ENCODE measurements at regions not wholly inside any gene's neighbourhood (a gene's known extent, or its start where the extent isn't known, plus 50 kb on each side); places are given as distances from the start of the nearest gene placed in this dataset.

DNA sequence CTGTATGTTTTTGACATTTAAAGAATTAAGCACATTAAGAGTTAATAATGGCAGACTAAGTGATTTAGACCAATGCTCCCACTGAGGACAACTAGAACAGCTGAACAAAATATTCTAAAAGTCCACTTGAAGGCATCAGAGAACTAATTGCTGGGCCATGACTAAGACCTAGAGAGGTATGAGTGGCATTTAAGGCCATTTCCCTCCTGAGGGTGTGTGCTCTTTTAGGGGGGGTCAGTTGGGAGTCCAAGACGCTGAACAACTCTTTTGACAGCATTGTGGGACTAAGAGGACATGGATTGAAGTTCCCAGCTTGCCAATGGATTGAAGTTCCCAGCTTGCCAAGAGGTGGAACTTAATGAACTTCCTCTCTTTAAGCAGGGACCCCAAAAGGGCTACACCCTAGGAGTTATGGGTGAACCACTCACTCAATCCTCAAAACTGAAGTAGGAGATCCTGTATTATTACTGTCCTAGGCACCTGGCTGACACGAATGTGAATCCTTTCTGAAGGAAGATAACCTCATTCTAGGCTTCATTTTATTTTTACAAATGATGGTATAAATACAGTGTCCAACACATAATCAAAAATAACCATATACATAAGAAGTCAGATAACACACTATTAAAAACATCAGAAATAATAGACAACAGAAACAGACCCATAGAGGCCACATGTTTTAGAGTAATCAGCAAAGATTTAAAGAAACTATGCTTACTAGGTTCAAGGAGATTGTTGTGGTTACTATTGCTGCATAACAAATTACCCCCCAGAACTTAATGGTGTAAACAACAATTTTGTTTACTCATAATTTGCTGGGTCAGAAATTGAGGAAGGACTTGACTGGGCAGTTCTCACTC, 175.1 kb downstream of the VEGFA start:
- no peak overlapping the region for H3K4me3 ChIP-seq (ENCODE audit: low read depth, low read length)
- no peak overlapping the region for H3K27ac ChIP-seq (ENCODE audit: low read depth, low read length)
- peaks cover 3% of the 10 kb centered on the region for H3K36me3 ChIP-seq (ENCODE audit: insufficient read depth, low read length)
- no peaks in the 10 kb centered on the region for H3K4me1 ChIP-seq (ENCODE audit: control insufficient read depth, insufficient read depth, low read length, unreplicated experiment)
- no peak overlapping the region for H2AFZ ChIP-seq (ENCODE audit: low read length, unreplicated experiment)
- H3K27me3 ChIP-seq (ENCODE audit: insufficient read depth, low read length), result no peaks in the 10 kb centered on the region
- no peaks in the 10 kb centered on the region for H3K79me2 ChIP-seq (ENCODE audit: control insufficient read depth, insufficient read depth, low read length, unreplicated experiment)

DNA sequence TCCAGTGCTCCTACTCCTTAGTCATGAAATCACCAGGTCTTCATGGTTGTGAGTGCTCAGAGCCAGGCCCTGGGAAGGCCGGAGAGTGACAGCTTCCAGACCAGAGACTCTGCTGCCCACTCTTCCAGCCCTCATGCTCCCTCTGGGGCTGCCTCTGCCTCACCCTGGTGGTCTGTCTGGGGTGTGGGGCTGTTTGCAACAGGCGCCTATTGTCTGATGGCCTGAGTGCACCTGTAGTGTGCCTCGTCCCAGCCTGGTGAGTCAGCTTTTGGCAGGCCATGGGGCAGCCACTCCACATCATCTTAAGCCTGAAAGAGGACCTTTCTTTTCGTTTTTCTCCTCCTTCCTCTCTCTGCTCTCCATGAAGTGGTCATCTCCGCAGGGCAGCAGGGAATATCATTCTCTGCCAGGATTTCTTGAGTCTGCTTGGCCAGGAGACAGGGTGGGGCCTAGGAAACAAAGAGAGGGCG, 173.8 kb downstream of the VEGFA start:
- Histone ChIP-seq H3K36me3 (ENCODE audit: insufficient read depth, low read length) (peaks cover 3% of the 10 kb centered on the region), H3K4me3 (ENCODE audit: low read depth, low read length) (no peak overlapping the region), H3K27ac (ENCODE audit: low read depth, low read length) (no peak overlapping the region), H2AFZ (ENCODE audit: low read length, unreplicated experiment) (no peak overlapping the region), H3K27me3 (ENCODE audit: insufficient read depth, low read length) (no peaks in the 10 kb centered on the region), H3K79me2 (ENCODE audit: control insufficient read depth, insufficient read depth, low read length, unreplicated experiment) (no peaks in the 10 kb centered on the region), H3K4me1 (ENCODE audit: control insufficient read depth, insufficient read depth, low read length, unreplicated experiment) (no peaks in the 10 kb centered on the region)

DNA sequence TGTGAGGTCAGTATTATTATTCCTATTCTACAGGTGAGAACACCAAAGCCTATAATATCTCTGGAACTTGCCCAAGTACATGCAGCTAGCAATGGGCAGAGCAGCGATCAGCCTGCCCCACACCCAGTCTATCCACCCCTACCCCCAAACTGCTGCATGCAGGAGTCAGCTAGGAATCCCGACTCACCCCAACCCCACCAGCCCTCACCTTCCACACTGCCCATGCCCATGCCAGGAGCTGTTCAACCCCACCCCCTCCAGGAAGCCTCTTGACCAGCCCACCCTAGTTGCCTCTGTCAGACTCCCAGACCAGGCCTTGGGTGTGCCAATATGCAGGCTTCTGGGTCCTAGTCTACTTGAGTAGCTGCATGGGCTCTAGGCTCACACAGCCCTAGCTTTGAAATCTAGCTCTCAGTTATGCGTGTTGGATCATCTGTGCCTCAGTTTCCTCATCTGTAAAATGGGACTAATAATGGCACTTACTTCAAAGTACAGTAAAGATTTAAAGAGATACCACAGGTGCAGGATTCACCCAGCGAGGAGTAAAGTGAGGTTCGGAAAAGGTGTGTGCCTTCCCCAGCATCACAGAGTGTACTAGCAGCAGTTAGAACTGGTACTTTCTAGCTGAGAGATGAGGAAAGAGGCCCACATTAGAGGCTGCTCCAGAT, 173.2 kb downstream of the VEGFA start:
- no peaks in the 10 kb centered on the region for H3K4me1 ChIP-seq (ENCODE audit: control insufficient read depth, insufficient read depth, low read length, unreplicated experiment)
- H3K79me2 ChIP-seq (ENCODE audit: control insufficient read depth, insufficient read depth, low read length, unreplicated experiment), result no peaks in the 10 kb centered on the region
- H3K36me3 ChIP-seq (ENCODE audit: insufficient read depth, low read length), result peaks cover 3% of the 10 kb centered on the region
- no peaks in the 10 kb centered on the region for H3K27me3 ChIP-seq (ENCODE audit: insufficient read depth, low read length)
- no peak overlapping the region for H3K27ac ChIP-seq (ENCODE audit: low read depth, low read length)
- no peak overlapping the region for H2AFZ ChIP-seq (ENCODE audit: low read length, unreplicated experiment)
- no peak overlapping the region for H3K4me3 ChIP-seq (ENCODE audit: low read depth, low read length)

DNA sequence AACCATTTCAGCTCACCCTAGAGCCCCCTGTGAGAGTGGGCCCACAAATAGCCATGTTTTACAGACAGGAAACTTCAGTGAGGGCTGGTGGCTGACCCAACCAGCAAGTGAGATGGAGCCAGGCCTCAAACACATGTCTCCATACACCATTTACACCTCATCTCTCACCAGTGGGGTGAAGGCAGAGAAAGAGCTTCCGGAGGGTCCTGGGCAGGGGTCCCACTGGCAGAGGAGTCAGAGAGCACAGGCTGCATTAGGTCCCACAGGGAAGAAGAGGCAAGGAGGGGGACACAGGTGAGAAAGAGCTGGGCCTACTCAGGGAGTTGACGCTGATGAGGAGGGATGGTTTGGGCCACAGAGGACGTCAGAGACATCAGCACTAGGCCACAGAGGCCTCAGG, 172.6 kb downstream of the VEGFA start:
- H3K4me3 ChIP-seq (ENCODE audit: low read depth, low read length), result no peak overlapping the region
- H3K36me3 ChIP-seq (ENCODE audit: insufficient read depth, low read length), result peaks cover 3% of the 10 kb centered on the region
- no peak overlapping the region for H3K27ac ChIP-seq (ENCODE audit: low read depth, low read length)
- H3K4me1 ChIP-seq (ENCODE audit: control insufficient read depth, insufficient read depth, low read length, unreplicated experiment), result no peaks in the 10 kb centered on the region
- no peaks in the 10 kb centered on the region for H3K27me3 ChIP-seq (ENCODE audit: insufficient read depth, low read length)
- H2AFZ ChIP-seq (ENCODE audit: low read length, unreplicated experiment), result no peak overlapping the region
- H3K79me2 ChIP-seq (ENCODE audit: control insufficient read depth, insufficient read depth, low read length, unreplicated experiment), result no peaks in the 10 kb centered on the region

DNA sequence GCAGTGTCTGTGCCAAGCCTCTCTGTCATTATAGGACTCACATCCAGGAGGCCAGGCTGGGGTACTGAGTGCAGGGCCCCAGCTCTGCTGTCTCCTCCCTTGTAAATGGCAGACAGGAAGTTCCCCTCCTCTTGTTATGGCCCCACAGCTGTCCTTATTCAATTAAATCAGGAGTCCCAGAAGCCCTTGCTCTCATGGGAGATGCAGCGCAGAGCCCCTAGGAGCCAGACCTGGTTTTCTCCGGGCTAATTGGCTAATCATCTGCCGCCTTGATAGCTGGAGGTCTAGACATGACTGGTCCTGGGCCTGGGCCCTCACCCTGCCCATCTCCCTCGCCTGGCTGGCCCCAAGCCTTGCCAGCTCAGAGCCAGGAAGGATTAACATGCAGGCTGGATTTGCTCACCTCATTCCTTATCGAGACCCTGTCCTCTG, 172.0 kb downstream of the VEGFA start:
- Histone ChIP-seq H2AFZ (ENCODE audit: low read length, unreplicated experiment) (no peak overlapping the region), H3K27ac (ENCODE audit: low read depth, low read length) (no peak overlapping the region)

DNA sequence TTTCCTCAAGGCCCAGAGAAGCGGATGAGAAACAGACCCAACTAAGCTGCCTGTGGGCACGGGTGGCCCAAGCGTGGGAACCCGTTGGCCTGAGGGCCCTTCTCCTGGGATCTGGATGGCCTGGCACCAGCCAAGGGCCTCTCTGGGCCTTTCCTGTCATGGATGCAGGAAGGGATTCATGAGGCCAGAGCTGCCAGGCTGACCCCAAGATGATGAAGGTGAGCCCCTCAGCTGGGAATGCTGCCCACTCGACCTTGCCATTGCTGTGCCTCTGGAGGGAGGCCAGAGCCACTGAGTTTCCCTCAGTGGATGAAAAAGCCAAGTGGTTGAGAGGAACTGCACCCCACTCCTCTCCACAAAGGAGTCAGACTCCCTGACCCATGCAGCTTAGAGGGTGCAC, 171.2 kb downstream of the VEGFA start:
- Histone ChIP-seq H3K36me3 (ENCODE audit: insufficient read depth, low read length) (peaks cover 3% of the 10 kb centered on the region; the same call in 1 of the 2 replicates), H3K79me2 (ENCODE audit: control insufficient read depth, insufficient read depth, low read length, unreplicated experiment) (no peaks in the 10 kb centered on the region), H2AFZ (ENCODE audit: low read length, unreplicated experiment) (no peak overlapping the region), H3K4me3 (ENCODE audit: low read depth, low read length) (no peak overlapping the region), H3K27me3 (ENCODE audit: insufficient read depth, low read length) (no peaks in the 10 kb centered on the region), H3K27ac (ENCODE audit: low read depth, low read length) (no peak overlapping the region), H3K4me1 (ENCODE audit: control insufficient read depth, insufficient read depth, low read length, unreplicated experiment) (no peaks in the 10 kb centered on the region)

More for the DNA sequence above, 172.0 kb downstream of the VEGFA start:
- peaks cover 3% of the 10 kb centered on the region for H3K36me3 ChIP-seq (ENCODE audit: insufficient read depth, low read length)
- no peaks in the 10 kb centered on the region for H3K27me3 ChIP-seq (ENCODE audit: insufficient read depth, low read length)
- no peak overlapping the region for H3K4me3 ChIP-seq (ENCODE audit: low read depth, low read length)
- no peaks in the 10 kb centered on the region for H3K4me1 ChIP-seq (ENCODE audit: control insufficient read depth, insufficient read depth, low read length, unreplicated experiment)
- H3K79me2 ChIP-seq (ENCODE audit: control insufficient read depth, insufficient read depth, low read length, unreplicated experiment), result no peaks in the 10 kb centered on the region

DNA sequence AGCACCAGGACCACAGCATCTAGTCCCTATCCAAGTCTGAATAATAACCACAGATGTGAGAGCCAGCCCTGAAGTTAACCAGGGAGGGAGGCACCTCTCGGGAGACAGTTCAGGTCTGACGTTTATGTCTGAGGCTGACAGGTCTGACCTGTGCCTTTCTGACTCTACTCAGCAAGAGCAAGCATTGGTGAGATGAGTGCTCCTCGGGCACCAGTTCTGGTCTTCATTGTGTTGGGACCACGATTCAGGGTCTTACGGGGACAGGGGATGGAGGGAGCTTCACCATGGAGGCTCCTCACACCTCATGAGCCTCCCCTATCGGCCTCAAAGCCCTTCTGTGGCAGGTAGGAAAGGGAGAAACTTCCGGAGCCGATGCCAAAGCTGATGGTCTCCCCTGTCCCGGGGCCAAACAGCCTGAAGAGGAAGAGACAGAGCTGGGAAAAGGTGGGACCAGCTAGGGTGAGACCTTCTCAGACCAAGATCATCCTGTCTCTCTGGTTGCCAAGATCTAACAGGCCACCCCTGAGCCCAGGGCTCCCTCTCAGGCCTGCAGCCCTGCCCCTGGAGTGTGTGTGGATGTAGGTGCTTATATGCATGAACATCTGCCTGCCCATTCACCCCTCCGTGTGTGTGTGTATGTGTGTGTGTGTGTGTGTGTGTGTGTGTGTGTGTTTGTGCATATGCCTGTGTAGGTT, 170.5 kb downstream of the VEGFA start:
- no peak overlapping the region for H3K4me3 ChIP-seq (ENCODE audit: low read depth, low read length)
- no peaks in the 10 kb centered on the region for H3K4me1 ChIP-seq (ENCODE audit: control insufficient read depth, insufficient read depth, low read length, unreplicated experiment)
- no peaks in the 10 kb centered on the region for H3K79me2 ChIP-seq (ENCODE audit: control insufficient read depth, insufficient read depth, low read length, unreplicated experiment)
- no peak overlapping the region for H3K27ac ChIP-seq (ENCODE audit: low read depth, low read length)
- H2AFZ ChIP-seq (ENCODE audit: low read length, unreplicated experiment), result no peak overlapping the region
- no peaks in the 10 kb centered on the region for H3K27me3 ChIP-seq (ENCODE audit: insufficient read depth, low read length)
- H3K36me3 ChIP-seq (ENCODE audit: insufficient read depth, low read length), result peaks cover 2% of the 10 kb centered on the region; the same call in 1 of the 2 replicates

DNA sequence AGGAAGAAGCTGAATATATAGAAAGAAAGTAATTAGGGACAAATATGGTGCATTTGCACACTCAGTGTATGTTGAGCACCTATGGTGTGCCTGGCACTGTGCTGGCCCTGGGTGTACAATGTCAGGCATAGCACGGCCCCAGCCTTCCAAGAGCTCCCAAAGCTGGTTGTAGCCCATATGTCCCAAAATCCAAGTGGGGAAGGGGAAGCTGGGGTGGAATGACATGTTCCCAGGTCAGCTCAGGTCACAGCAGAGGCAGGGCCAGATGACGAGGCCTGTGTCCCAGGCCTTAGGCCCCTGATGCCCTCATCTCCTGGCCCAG, 170.0 kb downstream of the VEGFA start:
- no peak overlapping the region for H3K27ac ChIP-seq (ENCODE audit: low read depth, low read length)
- no peaks in the 10 kb centered on the region for H3K79me2 ChIP-seq (ENCODE audit: control insufficient read depth, insufficient read depth, low read length, unreplicated experiment)
- H3K4me1 ChIP-seq (ENCODE audit: control insufficient read depth, insufficient read depth, low read length, unreplicated experiment), result no peaks in the 10 kb centered on the region
- no peak overlapping the region for H2AFZ ChIP-seq (ENCODE audit: low read length, unreplicated experiment)
- H3K27me3 ChIP-seq (ENCODE audit: insufficient read depth, low read length), result no peaks in the 10 kb centered on the region
- no peak overlapping the region for H3K4me3 ChIP-seq (ENCODE audit: low read depth, low read length)
- no peaks in the 10 kb centered on the region for H3K36me3 ChIP-seq (ENCODE audit: insufficient read depth, low read length)

DNA sequence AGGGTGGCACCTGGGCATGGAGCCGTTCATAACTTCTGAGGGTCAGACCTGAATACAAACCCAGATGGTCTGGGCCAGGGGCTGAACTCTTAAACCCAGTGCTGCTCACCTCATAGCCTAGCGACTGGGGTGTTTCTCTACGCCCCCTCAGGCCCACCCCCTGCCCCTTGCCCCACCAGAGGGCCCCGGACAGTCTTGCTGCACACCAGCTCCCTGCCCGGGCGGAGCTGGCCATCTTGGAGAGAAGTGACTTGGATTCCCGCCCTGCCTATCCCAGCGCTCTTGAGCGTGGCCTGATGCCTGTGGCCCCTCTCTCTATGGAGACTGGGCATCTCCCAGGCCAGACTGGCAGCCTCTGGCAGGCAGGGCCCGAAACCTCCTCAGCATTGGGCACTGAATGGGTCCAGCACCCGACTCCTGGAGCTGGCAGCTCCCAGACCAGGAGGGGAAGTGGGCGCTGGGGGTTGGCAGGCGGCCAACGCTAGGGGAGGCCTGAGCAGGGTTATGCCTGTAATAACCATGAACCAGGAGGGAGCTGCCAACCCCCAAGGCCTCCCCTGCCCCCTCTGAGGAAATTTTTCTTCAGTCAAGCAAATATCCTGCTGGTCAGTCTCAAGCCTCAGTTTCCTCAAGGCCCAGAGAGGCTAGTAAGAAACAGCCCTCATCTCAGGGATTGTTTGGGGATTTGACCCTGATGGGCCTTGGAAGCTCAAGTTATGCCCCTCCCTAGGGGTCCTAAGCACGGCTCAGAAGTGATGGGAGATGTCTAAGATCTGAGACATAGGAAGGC, 169.5 kb downstream of the VEGFA start:
- Histone ChIP-seq H2AFZ (ENCODE audit: low read length, unreplicated experiment) (no peak overlapping the region), H3K4me1 (ENCODE audit: control insufficient read depth, insufficient read depth, low read length, unreplicated experiment) (no peaks in the 10 kb centered on the region), H3K79me2 (ENCODE audit: control insufficient read depth, insufficient read depth, low read length, unreplicated experiment) (no peaks in the 10 kb centered on the region), H3K27me3 (ENCODE audit: insufficient read depth, low read length) (no peaks in the 10 kb centered on the region), H3K27ac (ENCODE audit: low read depth, low read length) (no peak overlapping the region), H3K36me3 (ENCODE audit: insufficient read depth, low read length) (no peaks in the 10 kb centered on the region), H3K4me3 (ENCODE audit: low read depth, low read length) (no peak overlapping the region)
